ENCODE measurements at regions not wholly inside any gene's neighbourhood (a gene's known extent, or its start where the extent isn't known, plus 50 kb on each side); places are given as distances from the start of the nearest gene placed in this dataset.

- TF ChIP-seq, protein P1, sequence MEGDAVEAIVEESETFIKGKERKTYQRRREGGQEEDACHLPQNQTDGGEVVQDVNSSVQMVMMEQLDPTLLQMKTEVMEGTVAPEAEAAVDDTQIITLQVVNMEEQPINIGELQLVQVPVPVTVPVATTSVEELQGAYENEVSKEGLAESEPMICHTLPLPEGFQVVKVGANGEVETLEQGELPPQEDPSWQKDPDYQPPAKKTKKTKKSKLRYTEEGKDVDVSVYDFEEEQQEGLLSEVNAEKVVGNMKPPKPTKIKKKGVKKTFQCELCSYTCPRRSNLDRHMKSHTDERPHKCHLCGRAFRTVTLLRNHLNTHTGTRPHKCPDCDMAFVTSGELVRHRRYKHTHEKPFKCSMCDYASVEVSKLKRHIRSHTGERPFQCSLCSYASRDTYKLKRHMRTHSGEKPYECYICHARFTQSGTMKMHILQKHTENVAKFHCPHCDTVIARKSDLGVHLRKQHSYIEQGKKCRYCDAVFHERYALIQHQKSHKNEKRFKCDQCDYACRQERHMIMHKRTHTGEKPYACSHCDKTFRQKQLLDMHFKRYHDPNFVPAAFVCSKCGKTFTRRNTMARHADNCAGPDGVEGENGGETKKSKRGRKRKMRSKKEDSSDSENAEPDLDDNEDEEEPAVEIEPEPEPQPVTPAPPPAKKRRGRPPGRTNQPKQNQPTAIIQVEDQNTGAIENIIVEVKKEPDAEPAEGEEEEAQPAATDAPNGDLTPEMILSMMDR (conservative IDR thresholded peaks at IDR 0.05; ENCODE audit: low read depth, low read length), result no peak
- TF ChIP-seq EZH2phosphoT487 (IDR thresholded peaks at IDR 0.05; ENCODE audit: borderline replicate concordance, low read length), result no peak
These were observed 67.5 kb upstream of the ACTBL2 start for GRCh38 chr5:57550132-57550531.

All from PC-3 (cell line).